ENCODE measurements at regions not wholly inside any gene's neighbourhood (a gene's known extent, or its start where the extent isn't known, plus 50 kb on each side); places are given as distances from the start of the nearest gene placed in this dataset.

DNA sequence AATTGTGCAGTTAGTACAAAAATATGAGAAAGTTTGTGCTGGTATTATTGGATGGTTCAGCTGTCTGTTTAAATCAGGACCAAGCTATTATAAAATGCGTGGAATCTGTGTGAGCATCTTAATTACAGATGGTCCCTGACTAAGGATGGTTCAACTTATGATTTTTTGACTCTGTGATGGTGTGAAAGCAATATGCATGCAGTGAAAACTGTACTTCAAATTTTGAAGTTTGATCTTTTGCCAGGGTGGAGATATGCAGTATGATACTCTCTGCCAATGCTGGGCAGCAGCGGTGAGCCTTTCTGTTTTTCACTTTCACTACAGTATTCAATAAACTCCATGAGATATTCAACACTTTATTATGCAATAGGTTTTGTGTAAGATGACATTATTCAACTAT lies 189.3 kb downstream of the CHST1 start:
- TF ChIP-seq, protein P1, sequence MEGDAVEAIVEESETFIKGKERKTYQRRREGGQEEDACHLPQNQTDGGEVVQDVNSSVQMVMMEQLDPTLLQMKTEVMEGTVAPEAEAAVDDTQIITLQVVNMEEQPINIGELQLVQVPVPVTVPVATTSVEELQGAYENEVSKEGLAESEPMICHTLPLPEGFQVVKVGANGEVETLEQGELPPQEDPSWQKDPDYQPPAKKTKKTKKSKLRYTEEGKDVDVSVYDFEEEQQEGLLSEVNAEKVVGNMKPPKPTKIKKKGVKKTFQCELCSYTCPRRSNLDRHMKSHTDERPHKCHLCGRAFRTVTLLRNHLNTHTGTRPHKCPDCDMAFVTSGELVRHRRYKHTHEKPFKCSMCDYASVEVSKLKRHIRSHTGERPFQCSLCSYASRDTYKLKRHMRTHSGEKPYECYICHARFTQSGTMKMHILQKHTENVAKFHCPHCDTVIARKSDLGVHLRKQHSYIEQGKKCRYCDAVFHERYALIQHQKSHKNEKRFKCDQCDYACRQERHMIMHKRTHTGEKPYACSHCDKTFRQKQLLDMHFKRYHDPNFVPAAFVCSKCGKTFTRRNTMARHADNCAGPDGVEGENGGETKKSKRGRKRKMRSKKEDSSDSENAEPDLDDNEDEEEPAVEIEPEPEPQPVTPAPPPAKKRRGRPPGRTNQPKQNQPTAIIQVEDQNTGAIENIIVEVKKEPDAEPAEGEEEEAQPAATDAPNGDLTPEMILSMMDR (IDR thresholded peaks at IDR 0.05): no peak
- TF ChIP-seq POLR2A (IDR thresholded peaks at IDR 0.05): no peak

All from body of pancreas (tissue), 4 donors.